GM10266 (cell line): ENCODE measurements at regions not wholly inside any gene's neighbourhood (a gene's known extent, or its start where the extent isn't known, plus 50 kb on each side); places are given as distances from the start of the nearest gene placed in this dataset.

Source experiments
- DNase-seq: peaks from one replicate; pipeline ENCODE4 v3.0.0; 2012; ENCODE audit errors: extremely low spot score
- TF ChIP-seq, protein P1 (sequence below): IDR thresholded peaks from 2 replicates; pipeline ENCODE4 v1.5.1; 2012; ENCODE audit warnings: mild to moderate bottlenecking, low read depth; ENCODE audit not compliant: control insufficient read depth, insufficient read depth; ENCODE audit errors: missing control alignments

DNA sequence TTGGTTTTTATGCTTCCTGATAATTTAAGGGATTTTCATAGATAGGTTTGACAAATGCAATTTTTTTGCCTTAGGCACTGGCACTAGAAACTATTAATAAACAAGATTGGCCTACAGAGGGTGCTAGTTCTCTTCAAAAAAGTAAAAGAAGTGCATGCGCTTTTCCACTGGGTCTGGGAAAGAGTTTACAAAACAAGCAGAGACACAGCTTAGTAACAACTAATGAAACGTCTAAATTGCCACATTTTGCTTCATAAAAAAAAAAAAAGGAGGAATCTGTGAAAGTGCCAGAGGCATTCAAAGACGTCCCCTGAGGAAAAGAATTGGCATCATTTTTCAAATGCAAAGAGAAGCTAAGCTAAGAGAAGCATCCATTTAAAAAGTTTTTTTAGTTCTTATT lies 58.3 kb upstream of the EEA1 start:
- TF ChIP-seq, protein P1, sequence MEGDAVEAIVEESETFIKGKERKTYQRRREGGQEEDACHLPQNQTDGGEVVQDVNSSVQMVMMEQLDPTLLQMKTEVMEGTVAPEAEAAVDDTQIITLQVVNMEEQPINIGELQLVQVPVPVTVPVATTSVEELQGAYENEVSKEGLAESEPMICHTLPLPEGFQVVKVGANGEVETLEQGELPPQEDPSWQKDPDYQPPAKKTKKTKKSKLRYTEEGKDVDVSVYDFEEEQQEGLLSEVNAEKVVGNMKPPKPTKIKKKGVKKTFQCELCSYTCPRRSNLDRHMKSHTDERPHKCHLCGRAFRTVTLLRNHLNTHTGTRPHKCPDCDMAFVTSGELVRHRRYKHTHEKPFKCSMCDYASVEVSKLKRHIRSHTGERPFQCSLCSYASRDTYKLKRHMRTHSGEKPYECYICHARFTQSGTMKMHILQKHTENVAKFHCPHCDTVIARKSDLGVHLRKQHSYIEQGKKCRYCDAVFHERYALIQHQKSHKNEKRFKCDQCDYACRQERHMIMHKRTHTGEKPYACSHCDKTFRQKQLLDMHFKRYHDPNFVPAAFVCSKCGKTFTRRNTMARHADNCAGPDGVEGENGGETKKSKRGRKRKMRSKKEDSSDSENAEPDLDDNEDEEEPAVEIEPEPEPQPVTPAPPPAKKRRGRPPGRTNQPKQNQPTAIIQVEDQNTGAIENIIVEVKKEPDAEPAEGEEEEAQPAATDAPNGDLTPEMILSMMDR: peak; percentile 58
- DNase-seq: no peak

DNA sequence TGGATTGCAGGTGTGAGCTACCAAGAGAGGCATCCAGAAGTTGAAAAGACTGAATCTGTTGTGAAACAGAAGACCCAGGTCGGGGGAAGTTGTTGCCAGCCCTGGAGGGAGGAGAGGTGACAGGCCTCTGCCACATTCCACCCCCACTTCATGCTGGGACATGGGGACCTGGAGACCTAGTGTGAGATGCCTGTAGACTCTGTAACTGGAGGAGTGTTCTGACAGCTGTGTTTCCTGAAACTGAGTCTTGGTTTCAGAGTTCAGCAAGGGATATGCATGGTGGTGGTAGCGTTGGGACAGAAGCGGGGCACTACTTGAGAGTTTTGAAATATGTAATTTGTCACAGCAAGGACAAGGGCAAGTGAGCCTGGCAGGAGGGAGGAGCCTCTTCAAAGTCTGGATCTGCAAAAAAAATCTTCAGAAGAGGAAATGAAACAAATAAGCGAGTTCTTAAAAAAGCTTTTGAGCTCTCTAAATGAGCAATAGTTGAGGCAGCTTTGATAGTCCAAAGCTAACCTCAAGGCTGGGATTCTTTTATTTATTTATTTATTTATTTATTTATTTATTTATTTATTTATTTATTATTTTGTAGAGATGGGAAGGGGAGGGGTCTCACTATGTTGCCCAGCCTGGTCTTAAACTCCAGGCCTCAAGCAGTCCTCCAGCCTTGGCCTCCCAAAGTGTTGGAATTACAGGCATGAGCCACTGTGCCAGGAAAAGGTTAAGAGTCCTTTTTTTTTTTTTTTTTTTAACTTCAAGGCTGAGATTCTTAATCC lies 58.9 kb upstream of the EEA1 start:
- TF ChIP-seq, protein P1: no peak
- DNase-seq: peak; percentile 48

DNA sequence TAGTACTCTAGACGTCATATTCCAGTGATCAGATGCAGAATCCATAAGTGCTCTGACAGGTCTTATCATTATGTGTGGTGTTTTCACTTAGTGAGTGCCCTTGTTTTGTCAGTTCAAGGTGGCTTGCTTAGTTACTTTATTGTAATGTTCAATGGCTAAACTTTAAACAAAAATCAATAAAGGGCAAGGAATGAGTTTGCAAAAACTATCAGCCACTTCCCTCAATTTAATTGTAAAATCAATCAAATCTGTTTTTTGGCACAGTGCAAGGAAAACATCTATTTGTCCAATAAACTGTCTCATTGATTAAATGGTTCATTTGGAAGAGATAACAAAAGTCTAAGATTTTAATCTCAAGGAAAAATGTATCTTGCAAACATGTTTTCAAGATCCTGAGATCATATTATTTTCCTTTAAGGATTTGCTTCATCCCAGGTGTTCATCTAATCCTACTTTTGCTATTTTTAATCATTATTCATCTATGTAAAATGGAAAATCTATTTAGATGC lies 59.6 kb upstream of the EEA1 start:
- DNase-seq: no peak
- TF ChIP-seq, protein P1: no peak

DNA sequence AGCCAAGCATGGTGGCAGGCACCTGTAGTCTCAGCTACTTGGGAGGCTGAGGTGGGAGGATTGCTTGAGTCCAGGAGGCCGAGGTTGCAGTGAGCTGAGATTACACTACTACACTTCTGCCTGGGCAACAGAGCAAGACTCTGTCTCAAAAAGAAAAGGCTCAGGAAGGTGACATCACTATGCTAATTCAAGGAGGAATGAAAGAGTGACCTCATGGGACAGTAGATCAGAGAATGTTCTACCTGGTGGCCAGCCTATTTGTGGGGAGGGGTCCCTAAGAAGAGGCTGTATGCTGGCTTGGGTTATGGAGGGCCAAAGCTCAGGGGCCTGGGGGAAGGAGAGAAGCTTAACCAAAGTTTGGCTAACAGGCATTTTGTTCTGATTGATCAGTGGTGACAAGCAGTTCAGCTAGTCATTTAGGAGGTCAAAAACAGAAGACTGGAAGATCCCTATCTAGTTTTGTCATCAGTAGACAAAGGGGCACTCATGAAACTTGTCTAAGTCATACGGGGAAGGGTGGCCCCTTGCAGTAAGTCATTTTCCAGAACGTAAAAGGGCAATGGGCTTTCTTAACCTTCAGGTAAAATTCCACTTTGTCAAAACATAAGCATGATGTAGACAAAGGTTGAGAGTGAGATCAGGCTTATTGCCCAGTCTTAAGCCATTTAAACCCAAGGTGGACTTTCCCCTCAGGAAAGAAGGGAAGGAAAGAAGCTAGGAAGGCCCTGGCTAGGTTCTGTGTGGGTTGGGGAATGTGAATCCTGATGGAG lies 60.8 kb upstream of the EEA1 start:
- TF ChIP-seq, protein P1: no peak
- DNase-seq: peak; percentile 37

DNA sequence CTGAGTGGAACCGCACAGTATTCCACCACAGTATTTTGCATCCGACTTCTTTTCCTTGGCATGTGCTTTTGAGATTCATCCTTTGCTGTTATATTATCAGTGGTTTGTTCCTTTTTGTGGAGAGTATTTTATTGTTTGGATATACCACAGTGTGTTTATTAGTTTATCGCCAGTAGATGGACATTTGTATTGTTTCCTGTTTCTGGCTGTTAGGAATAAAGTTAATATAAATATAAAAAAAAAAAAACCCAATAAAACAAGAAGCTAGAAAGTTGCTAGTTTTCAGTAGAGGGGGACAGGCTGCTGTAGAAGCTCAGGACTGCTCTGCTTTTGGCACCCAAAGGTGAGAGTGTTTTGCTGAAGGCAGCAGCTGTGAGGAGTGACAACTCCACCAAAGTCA lies 62.0 kb upstream of the EEA1 start:
- no peak for DNase-seq
- TF ChIP-seq, protein P1: no peak

DNA sequence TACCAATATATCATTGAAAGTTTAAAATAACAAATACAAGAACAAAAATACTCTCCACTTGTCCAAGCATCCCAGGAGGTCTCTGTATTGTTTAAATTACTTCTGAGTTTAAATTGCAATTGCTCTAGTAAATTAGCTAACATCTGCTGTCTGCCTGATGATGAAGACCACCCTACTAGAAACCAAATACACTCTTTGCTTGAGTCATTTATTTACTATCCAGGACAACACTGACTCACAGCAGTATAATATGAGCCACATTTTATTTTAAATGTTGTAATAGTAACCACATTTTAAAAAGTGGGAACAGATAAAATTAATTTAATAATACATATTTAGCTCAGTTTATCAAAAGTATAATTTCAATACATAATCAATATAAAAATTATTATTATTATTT lies 62.9 kb upstream of the EEA1 start:
- no peak for DNase-seq
- TF ChIP-seq, protein P1: no peak

DNA sequence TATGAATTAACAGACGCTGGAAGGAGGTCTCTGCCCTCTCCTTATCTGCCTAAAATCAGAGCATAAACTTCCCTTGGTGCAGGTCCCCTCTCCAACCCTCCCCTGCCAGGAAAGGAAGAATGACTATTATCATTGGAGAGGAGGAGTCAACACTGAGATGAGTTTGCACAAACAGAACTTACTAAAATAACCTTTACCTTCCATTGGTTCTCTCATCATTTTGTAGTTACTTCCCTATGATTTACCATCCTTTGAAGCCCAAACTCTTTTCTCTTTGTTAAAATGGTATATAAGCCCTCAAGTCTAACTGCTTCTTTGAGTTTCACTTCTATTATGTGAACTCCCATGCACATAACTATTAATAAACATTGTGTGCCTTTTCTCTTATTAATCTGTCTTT lies 64.2 kb upstream of the EEA1 start:
- TF ChIP-seq, protein P1: no peak
- no peak for DNase-seq
